GM19324 (cell line): ENCODE measurements at regions not wholly inside any gene's neighbourhood (a gene's known extent, or its start where the extent isn't known, plus 50 kb on each side); places are given as distances from the start of the nearest gene placed in this dataset.

ENCODE experiments used
- ATAC-seq: cut with Tn5 transposase; IDR thresholded peaks from one replicate; pipeline ENCODE4 v1.9.1; 2021; ENCODE audit warnings: mild to moderate bottlenecking, moderate library complexity; ENCODE audit not compliant: unreplicated experiment, low FRiP score

GRCh38 chr10:83037653-83038052 lies 1101.7 kb upstream of the GHITM start:
- ATAC-seq: no peak

- ATAC-seq: no peak
These were observed 1100.7 kb upstream of the GHITM start for GRCh38 chr10:83038631-83039030.

- no peak for ATAC-seq
These were observed 1093.6 kb upstream of the GHITM start for GRCh38 chr10:83045731-83046130.

GRCh38 chr10:83050815-83051214 lies 1088.5 kb upstream of the GHITM start:
- ATAC-seq: no peak

GRCh38 chr10:83062871-83063270 lies 1076.4 kb upstream of the GHITM start:
- ATAC-seq: no peak

- ATAC-seq: no peak
These were observed 1065.8 kb upstream of the GHITM start for GRCh38 chr10:83073472-83073871.

- no peak for ATAC-seq
These were observed 1064.1 kb upstream of the GHITM start for GRCh38 chr10:83075016-83075814.

GRCh38 chr10:83075815-83076355 lies 1063.4 kb upstream of the GHITM start:
- ATAC-seq: no peak

GRCh38 chr10:83076443-83076842 lies 1062.9 kb upstream of the GHITM start:
- ATAC-seq: no peak

- ATAC-seq: no peak
These were observed 1061.1 kb upstream of the GHITM start for GRCh38 chr10:83078160-83078559.

- ATAC-seq: no peak
These were observed 1060.7 kb upstream of the GHITM start for GRCh38 chr10:83078645-83079044.

- ATAC-seq: no peak
These were observed 1055.5 kb upstream of the GHITM start for GRCh38 chr10:83083831-83084230.

- no peak for ATAC-seq
These were observed 1050.0 kb upstream of the GHITM start for GRCh38 chr10:83089335-83089734.

- no peak for ATAC-seq
These were observed 1034.7 kb upstream of the GHITM start for GRCh38 chr10:83104616-83105015.

- ATAC-seq: no peak
These were observed 1030.6 kb upstream of the GHITM start for GRCh38 chr10:83108565-83109333.

GRCh38 chr10:83119346-83119745 lies 1020.0 kb upstream of the GHITM start:
- no peak for ATAC-seq

GRCh38 chr10:83122336-83122735 lies 1017.0 kb upstream of the GHITM start:
- no peak for ATAC-seq

GRCh38 chr10:83127942-83128575 lies 1011.2 kb upstream of the GHITM start:
- ATAC-seq: no peak

- ATAC-seq: no peak
These were observed 998.5 kb upstream of the GHITM start for GRCh38 chr10:83140811-83141210.

- no peak for ATAC-seq
These were observed 997.2 kb upstream of the GHITM start for GRCh38 chr10:83142074-83142563.

- ATAC-seq: no peak
These were observed 994.8 kb upstream of the GHITM start for GRCh38 chr10:83144461-83144860.
